SK-N-SH (cell line): ENCODE measurements at regions not wholly inside any gene's neighbourhood (a gene's known extent, or its start where the extent isn't known, plus 50 kb on each side); places are given as distances from the start of the nearest gene placed in this dataset.
"Not testable (repeated sequence)": the region's sequence is repeated elsewhere in the genome, so short reads cannot be mapped to it uniquely, and the experiment has no call there.

ENCODE experiments used
- CTCF ChIA-PET: fragments of 300-600, 350-600 bp; formaldehyde crosslinking; extraction: SDS; loops from one replicate; lab custom pipeline; 2021; lab: Yijun Ruan, JAX
- POLR2A ChIA-PET: fragments of 350-600 bp; sonication (Branson Sonifier 250); formaldehyde crosslinking; extraction: SDS; loops from one replicate; lab custom pipeline; 2020; ENCODE audit warnings: antibody characterized with exemption, inconsistent platforms; lab: Yijun Ruan, JAX
- DNase-seq: peaks from one replicate; pipeline ENCODE4 v3.0.0; 2012
- H2AFZ ChIP-seq: fragments of 200-600 bp; sonication (generic); 2 replicates; pipeline ENCODE4 v1.8.1; 2016; ENCODE audit warnings: antibody characterized with exemption, mild to moderate bottlenecking, low read depth
- H3F3A ChIP-seq: fragments of 200-600 bp; sonication (generic); replicated peaks from 2 replicates; pipeline ENCODE3; 2016; ENCODE audit warnings: antibody characterized with exemption, mild to moderate bottlenecking; ENCODE audit not compliant: insufficient read depth
- H3K27ac ChIP-seq, 2 experiments: fragments of 200-500 bp in 1 of 2; fragments of 200-600 bp in 1 of 2; sonication (Bioruptor generic) in 1 of 2; sonication (generic), shearing (Covaris generic) in 1 of 2; 2 replicates each; pipeline versions ENCODE4 v1.5.1 to v1.6.1; 2014 to 2016; ENCODE audit warnings: low read depth in 2 of 2, inconsistent platforms in 1 of 2, low read length in 1 of 2, mild to moderate bottlenecking in 1 of 2, mixed read lengths in 1 of 2
- H3K27me3 ChIP-seq: fragments of 200-600 bp; sonication (generic), shearing (Covaris generic); 2 replicates; pipeline ENCODE4 v1.6.1; 2016; ENCODE audit warnings: mixed run types; ENCODE audit not compliant: insufficient read depth
- H3K36me3 ChIP-seq, 2 experiments: fragments of 200-500 bp in 1 of 2; fragments of 200-600 bp in 1 of 2; sonication (Bioruptor generic) in 1 of 2; sonication (generic) in 1 of 2; replicated peaks in 1 of 2; 2 replicates each; pipeline versions ENCODE3 to v1.5.1; 2014 to 2016; ENCODE audit warnings: low read length in 1 of 2, mild to moderate bottlenecking in 1 of 2; ENCODE audit not compliant: insufficient read depth in 2 of 2, control insufficient read depth in 1 of 2
- H3K4me1 ChIP-seq, 2 experiments: fragments of 200-500 bp in 1 of 2; fragments of 200-600 bp in 1 of 2; sonication (Bioruptor generic) in 1 of 2; sonication (generic), shearing (Covaris generic) in 1 of 2; 2 replicates each; pipeline versions ENCODE4 v1.5.1 to v1.6.1; 2014 to 2016; ENCODE audit warnings: low read depth in 1 of 2, low read length in 1 of 2, mixed run types in 1 of 2; ENCODE audit not compliant: insufficient read depth in 2 of 2, control insufficient read depth in 1 of 2
- H3K4me2 ChIP-seq: fragments of 200-600 bp; sonication (generic), shearing (Covaris generic); 2 replicates; pipeline ENCODE4 v1.6.1; 2017; ENCODE audit warnings: mixed run types
- H3K4me3 ChIP-seq, 2 experiments: fragments of 200-500 bp in 1 of 2; fragments of 200-600 bp in 1 of 2; sonication (Bioruptor generic) in 1 of 2; sonication (generic), shearing (Covaris generic) in 1 of 2; 2 replicates each; pipeline versions ENCODE4 v1.5.1 to v1.8.1; 2014 to 2016; ENCODE audit warnings: low read depth in 2 of 2, inconsistent platforms in 1 of 2, low read length in 1 of 2, mild to moderate bottlenecking in 1 of 2, mixed read lengths in 1 of 2, moderate library complexity in 1 of 2
- H3K79me2 ChIP-seq: fragments of 200-600 bp; sonication (generic); 2 replicates; pipeline ENCODE4 v1.8.1; 2017; ENCODE audit warnings: mild to moderate bottlenecking; ENCODE audit not compliant: insufficient read depth
- H3K9ac ChIP-seq: fragments of 200-600 bp; sonication (generic); 2 replicates; pipeline ENCODE4 v1.6.1; 2017; ENCODE audit warnings: mixed run types
- H3K9me2 ChIP-seq: fragments of 200-600 bp; sonication (generic); 2 replicates; pipeline ENCODE4 v1.6.1; 2017; ENCODE audit warnings: mixed run types
- H3K9me3 ChIP-seq: fragments of 200-600 bp; sonication (generic); 2 replicates; pipeline ENCODE4 v1.6.1; 2017; ENCODE audit warnings: mixed run types, mild to moderate bottlenecking, moderate library complexity
- H4K20me1 ChIP-seq: fragments of 200-600 bp; sonication (generic); 2 replicates; pipeline ENCODE4 v1.6.1; 2017; ENCODE audit warnings: mild to moderate bottlenecking, mixed run types; ENCODE audit not compliant: insufficient read depth
- FOXJ3 ChIP-seq: sonication (generic); formaldehyde crosslinking; IDR thresholded peaks from 2 replicates; pipeline ENCODE4 v1.5.1; 2020; ENCODE audit warnings: mild to moderate bottlenecking, missing genetic modification reagents
- MEF2A ChIP-seq: IDR thresholded peaks from 2 replicates; pipeline ENCODE4 v1.4.0; 2012; ENCODE audit warnings: low read depth, borderline replicate concordance
- NFIC ChIP-seq: IDR thresholded peaks from 2 replicates; pipeline ENCODE4 v1.4.0; 2012; ENCODE audit warnings: borderline replicate concordance
- POLR2AphosphoS5 ChIP-seq: IDR thresholded peaks from 2 replicates; pipeline ENCODE4 v1.6.1; 2012; ENCODE audit warnings: low read depth, low read length
- RAD21 ChIP-seq: IDR thresholded peaks from 2 replicates; pipeline ENCODE4 v1.6.1; 2012; ENCODE audit warnings: mild to moderate bottlenecking, low read length
- RCOR1 ChIP-seq: fragments of 150-350 bp; IDR thresholded peaks from 2 replicates; pipeline ENCODE4 v1.6.1; 2017; ENCODE audit warnings: antibody characterized with exemption, low read length
- RFX5 ChIP-seq: IDR thresholded peaks from 2 replicates; pipeline ENCODE4 v1.6.1; 2012; ENCODE audit warnings: mild to moderate bottlenecking, improper control_type of control experiment, low read length
- RXRA ChIP-seq: IDR thresholded peaks from 2 replicates; pipeline ENCODE4 v1.4.0; 2012; ENCODE audit warnings: low read depth, mild to moderate bottlenecking, borderline replicate concordance
- TAF1 ChIP-seq: IDR thresholded peaks from 2 replicates; pipeline ENCODE4 v1.6.1; 2012; ENCODE audit warnings: low read depth, mild to moderate bottlenecking, low read length, moderate library complexity, borderline replicate concordance
- WGBS: methylation state at CpG from one replicate; pipeline ENCODE4 v1.1.6; 2017; ENCODE audit warnings: low lambda C conversion rate; 5-methylcytosine and 5-hydroxymethylcytosine counted together
- TF ChIP-seq, protein P1 (sequence below): fragments of 200-600 bp; sonication (generic); IDR thresholded peaks from 2 replicates; pipeline ENCODE4 v1.6.1; 2017; ENCODE audit warnings: antibody characterized with exemption, mild to moderate bottlenecking, moderate library complexity
- TF ChIP-seq, protein P2 (sequence below): fragments of 150-350 bp; IDR thresholded peaks from 2 replicates; pipeline ENCODE4 v1.6.1; 2017; ENCODE audit warnings: antibody characterized with exemption, low read length, low read depth, borderline replicate concordance

DNA sequence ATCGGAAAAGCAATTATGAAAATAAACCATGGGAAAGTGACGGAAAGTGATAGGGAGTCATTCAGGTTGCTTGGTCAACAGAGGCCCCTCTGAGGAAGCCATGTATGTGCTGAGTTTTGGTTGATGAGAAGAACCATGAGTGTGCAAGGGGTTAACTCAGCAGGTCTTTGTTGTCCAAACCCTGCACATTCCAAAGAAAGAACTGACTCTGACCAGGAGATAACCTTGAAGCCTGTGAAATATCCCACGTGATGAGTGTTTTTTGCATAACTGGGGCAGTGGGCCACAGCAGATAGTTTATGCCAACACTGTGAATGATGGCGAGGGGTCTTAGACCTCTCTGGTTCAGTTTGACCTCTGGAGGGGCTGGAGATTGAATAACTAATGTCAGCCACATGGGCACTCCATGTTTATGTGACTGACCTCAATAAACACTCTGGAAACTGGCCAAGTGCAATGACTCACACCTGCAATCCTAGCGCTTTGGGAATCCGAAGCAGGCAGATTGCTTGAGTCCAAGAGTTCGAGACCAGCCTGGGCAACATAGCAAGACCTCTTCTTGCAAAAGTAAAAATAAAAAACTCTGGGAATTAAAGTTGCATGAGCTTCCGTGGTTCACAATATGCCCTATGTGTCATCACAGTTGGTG is 154.0 kb upstream of the FOXK1 start:
- Histone ChIP-seq H3K9me2 (no peaks in the 10 kb centered on the region), H3F3A (no peaks in the 10 kb centered on the region), H3K79me2 (no peaks in the 10 kb centered on the region), H3K9me3 (peaks cover 11% of the 10 kb centered on the region; the same call in 1 of the 2 replicates), H3K27me3 (no peaks in the 10 kb centered on the region), H3K27ac (no peak overlapping the region), H3K4me3 (no peak overlapping the region), H3K4me2 (no peak overlapping the region), H3K9ac (no peak overlapping the region), H3K4me1 (no peaks in the 10 kb centered on the region; a peak in 2 of 4 replicates), H4K20me1 (no peaks in the 10 kb centered on the region), H3K36me3 (no peaks in the 10 kb centered on the region), H2AFZ (no peak overlapping the region)
- ChIA-PET POLR2A (no interaction called here), CTCF (interaction anchor here (1.4 kb wide), 1 partner anchor 103 kb away, joined by 3 read pairs; no protein-coding TSS in a partner anchor)
- WGBS: 47% methylated on average over 8 of the region's 8 CpGs
- DNase-seq: no peak
- TF ChIP-seq NFIC: no peak
- TF ChIP-seq RAD21: no peak
- no peak for TF ChIP-seq POLR2AphosphoS5
- no peak for TF ChIP-seq FOXJ3 (CRISPR knock-in tag)
- TF ChIP-seq, protein P1, sequence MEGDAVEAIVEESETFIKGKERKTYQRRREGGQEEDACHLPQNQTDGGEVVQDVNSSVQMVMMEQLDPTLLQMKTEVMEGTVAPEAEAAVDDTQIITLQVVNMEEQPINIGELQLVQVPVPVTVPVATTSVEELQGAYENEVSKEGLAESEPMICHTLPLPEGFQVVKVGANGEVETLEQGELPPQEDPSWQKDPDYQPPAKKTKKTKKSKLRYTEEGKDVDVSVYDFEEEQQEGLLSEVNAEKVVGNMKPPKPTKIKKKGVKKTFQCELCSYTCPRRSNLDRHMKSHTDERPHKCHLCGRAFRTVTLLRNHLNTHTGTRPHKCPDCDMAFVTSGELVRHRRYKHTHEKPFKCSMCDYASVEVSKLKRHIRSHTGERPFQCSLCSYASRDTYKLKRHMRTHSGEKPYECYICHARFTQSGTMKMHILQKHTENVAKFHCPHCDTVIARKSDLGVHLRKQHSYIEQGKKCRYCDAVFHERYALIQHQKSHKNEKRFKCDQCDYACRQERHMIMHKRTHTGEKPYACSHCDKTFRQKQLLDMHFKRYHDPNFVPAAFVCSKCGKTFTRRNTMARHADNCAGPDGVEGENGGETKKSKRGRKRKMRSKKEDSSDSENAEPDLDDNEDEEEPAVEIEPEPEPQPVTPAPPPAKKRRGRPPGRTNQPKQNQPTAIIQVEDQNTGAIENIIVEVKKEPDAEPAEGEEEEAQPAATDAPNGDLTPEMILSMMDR: no peak
- TF ChIP-seq, protein P2, sequence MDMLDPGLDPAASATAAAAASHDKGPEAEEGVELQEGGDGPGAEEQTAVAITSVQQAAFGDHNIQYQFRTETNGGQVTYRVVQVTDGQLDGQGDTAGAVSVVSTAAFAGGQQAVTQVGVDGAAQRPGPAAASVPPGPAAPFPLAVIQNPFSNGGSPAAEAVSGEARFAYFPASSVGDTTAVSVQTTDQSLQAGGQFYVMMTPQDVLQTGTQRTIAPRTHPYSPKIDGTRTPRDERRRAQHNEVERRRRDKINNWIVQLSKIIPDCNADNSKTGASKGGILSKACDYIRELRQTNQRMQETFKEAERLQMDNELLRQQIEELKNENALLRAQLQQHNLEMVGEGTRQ: no peak
- no peak for TF ChIP-seq MEF2A
- TF ChIP-seq RFX5: no peak
- TF ChIP-seq RXRA: no peak
- no peak for TF ChIP-seq RCOR1

DNA sequence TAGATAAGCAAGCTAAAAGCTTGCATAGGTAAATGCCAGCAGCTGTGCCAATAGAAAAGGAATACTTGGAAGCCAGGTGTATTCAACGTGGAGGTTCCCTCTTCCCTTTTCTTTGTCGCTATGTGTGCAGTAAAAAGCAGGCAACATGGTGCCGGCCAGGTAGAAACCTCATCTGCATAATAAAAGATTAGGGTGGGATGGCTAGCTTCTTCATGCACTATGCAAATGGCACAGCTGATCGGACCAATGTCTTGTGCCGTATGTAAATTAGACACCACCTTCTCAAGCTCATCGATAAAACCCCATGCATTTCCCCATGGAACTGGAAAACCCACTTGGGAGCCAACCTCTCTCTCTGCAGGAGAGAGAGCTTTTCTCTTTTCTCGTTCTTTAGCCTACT is 150.9 kb upstream of the FOXK1 start:
- H4K20me1 ChIP-seq: no peaks in the 10 kb centered on the region
- DNase-seq: no peak
- no peaks in the 10 kb centered on the region for H3K9me2 ChIP-seq
- no peaks in the 10 kb centered on the region for H3K27me3 ChIP-seq
- no peak overlapping the region for H3K27ac ChIP-seq
- no peaks in the 10 kb centered on the region for H3K4me1 ChIP-seq
- no peak overlapping the region for H3K9ac ChIP-seq
- TF ChIP-seq RFX5: no peak
- TF ChIP-seq TAF1: no peak
- peaks cover 16% of the 10 kb centered on the region; the same call in 1 of the 2 replicates for H3K9me3 ChIP-seq
- H3F3A ChIP-seq: no peaks in the 10 kb centered on the region
- no peak overlapping the region for H3K4me3 ChIP-seq
- H3K36me3 ChIP-seq: no peaks in the 10 kb centered on the region
- ChIA-PET CTCF (interaction anchor here (1.2 kb wide), 1 partner anchor 18 kb away, joined by 3 read pairs; no protein-coding TSS in a partner anchor), POLR2A (no interaction called here)
- no peaks in the 10 kb centered on the region for H3K79me2 ChIP-seq
- 46% methylated on average over 7 of the region's 7 CpGs for WGBS
- no peak overlapping the region for H2AFZ ChIP-seq
- H3K4me2 ChIP-seq: no peak overlapping the region

DNA sequence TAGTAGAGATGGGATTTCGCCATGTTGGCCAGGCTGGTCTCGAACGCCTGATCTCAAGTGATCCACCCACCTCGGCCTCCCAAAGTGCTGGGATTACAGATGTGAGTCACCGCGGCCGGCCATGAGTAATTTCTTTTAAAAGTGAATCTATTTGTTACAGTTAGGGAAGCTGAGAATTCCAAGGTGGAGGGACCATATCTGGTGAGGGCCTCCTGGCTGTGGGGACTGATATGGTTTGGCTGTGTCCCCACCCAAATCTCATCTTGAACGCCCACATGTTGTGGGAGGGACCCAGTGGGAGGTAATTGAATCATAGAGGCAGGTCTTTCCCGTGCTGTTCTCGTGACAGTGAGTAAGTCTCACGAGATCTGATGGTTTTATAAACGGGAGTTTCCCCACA is 148.8 kb upstream of the FOXK1 start:
- 23% methylated on average over 12 of the region's 12 CpGs for WGBS

More for the DNA sequence above, 148.8 kb upstream of the FOXK1 start:
- H4K20me1 ChIP-seq, H3K27me3 ChIP-seq, H3K9ac ChIP-seq, H3K4me2 ChIP-seq, H3K4me3 ChIP-seq, DNase-seq, H3K27ac ChIP-seq, H3K4me1 ChIP-seq, H3K79me2 ChIP-seq, H3K36me3 ChIP-seq, H2AFZ ChIP-seq, H3F3A ChIP-seq, POLR2A ChIA-PET, CTCF ChIA-PET, H3K9me2 ChIP-seq: not testable (repeated sequence)
- H3K9me3 ChIP-seq: peaks cover 10% of the 10 kb centered on the region; the same call in 1 of the 2 replicates
